Pancreas (tissue), 10 donors: ENCODE measurements at regions not wholly inside any gene's neighbourhood (a gene's known extent, or its start where the extent isn't known, plus 50 kb on each side); places are given as distances from the start of the nearest gene placed in this dataset.
A peak's percentile ranks its signal among the peaks of the same experiment; 100 is the strongest.
"Not testable (repeated sequence)": the region's sequence is repeated elsewhere in the genome, so short reads cannot be mapped to it uniquely, and the experiment has no call there.

Experiments
- ATAC-seq, 4 donors: fragments of 200-7000 bp; cut with Tn5 transposase; one replicate each; pipeline versions ENCODE4 v1.8.0 to v1.9.1; 2020; ENCODE audit warnings: mild to moderate bottlenecking in 4 of 4, moderate library complexity in 4 of 4
- DNase-seq, 6 donors: peaks; one replicate each; pipeline ENCODE4 v3.0.0-alpha.2; 2020
- FAIRE-seq: peaks from 2 replicates; lab custom pipeline; 2012; peaks lifted over from hg19 to GRCh38; lab: Jason Lieb, UNC
- H3K27ac ChIP-seq, 4 donors: fragments of 200-600 bp; sonication (generic); 1 replicate in 3 of 4; 2 replicates in 1 of 4; pipeline versions ENCODE4 v1.5.0 to v1.8.0; 2020
- H3K27me3 ChIP-seq, 4 donors: fragments of 200-600 bp; one replicate each; pipeline ENCODE4 v1.8.0; 2021
- H3K36me3 ChIP-seq, 3 donors: fragments of 200-600 bp; sonication (generic) in 1 of 3; one replicate each; pipeline versions ENCODE4 v1.5.0 to v1.8.0; 2020 to 2021
- H3K4me1 ChIP-seq, 3 donors: fragments of 200-600 bp; one replicate each; pipeline ENCODE4 v1.8.0; 2021
- H3K4me3 ChIP-seq, 4 donors: fragments of 200-600 bp; sonication (generic) in 2 of 4; one replicate each; pipeline versions ENCODE4 v1.5.0 to v1.8.0; 2020 to 2021
- H3K9me3 ChIP-seq, 4 donors: fragments of 200-600 bp; one replicate each; pipeline ENCODE4 v1.8.0; 2021
- WGBS, 2 donors: extraction: QIAGEN DNeasy Blood & Tissue Kit; methylation state at CpG; one replicate each; pipeline ENCODE4 v1.1.7; 2013; 5-methylcytosine and 5-hydroxymethylcytosine counted together
- intact Hi-C, 3 donors: fragments of 100-400 bp; cut with DNase I; formaldehyde crosslinking; loops; one replicate each; pipeline versions ENCODE4 v1.11.1 to v1.14.2; 2022
- TF ChIP-seq, protein P1 (sequence below), 4 donors: fragments of 200-600 bp; sonication (generic) in 3 of 4; IDR thresholded peaks; one replicate each; pipeline versions ENCODE4 v1.5.0 to v1.8.0; 2021; ENCODE audit warnings: antibody characterized with exemption in 4 of 4
- donor health status: healthy with polysubstance abuse.
- donor health status: DM: no; HTN: no; CAD: no; lungs with moderate emphysema.
- donor health status: DM: no; HTN: no; CAD: no.
- donor health status: control.
- donor health status: control.
- donor health status: Bipolar disorder and iron deficiency.
- donor health status: DM: yes; HTN: yes; CAD: no.
- donor health status: DM: no; HTN: no; CAD: no.
- donor health status: DM: no; HTN: no; CAD: no.
- donor health status: DM: yes; HTN: yes; CAD: no.

- not testable (repeated sequence) for H3K4me3 ChIP-seq
These were observed 83.2 kb upstream of the WIPF3 start for GRCh38 chr7:29723127-29723526.

GRCh38 chr7:29723599-29723998 is 82.7 kb upstream of the WIPF3 start:
- Histone ChIP-seq H3K27me3 (no peaks in the 10 kb centered on the region), H3K4me3 (no peak overlapping the region), H3K27ac (no peak overlapping the region), H3K36me3 (no peaks in the 10 kb centered on the region), H3K9me3 (no peaks in the 10 kb centered on the region), H3K4me1 (no peaks in the 10 kb centered on the region)
- no peak for DNase-seq
- peak in 1 of 4 donors; percentile 17 for ATAC-seq
- TF ChIP-seq, protein P1, sequence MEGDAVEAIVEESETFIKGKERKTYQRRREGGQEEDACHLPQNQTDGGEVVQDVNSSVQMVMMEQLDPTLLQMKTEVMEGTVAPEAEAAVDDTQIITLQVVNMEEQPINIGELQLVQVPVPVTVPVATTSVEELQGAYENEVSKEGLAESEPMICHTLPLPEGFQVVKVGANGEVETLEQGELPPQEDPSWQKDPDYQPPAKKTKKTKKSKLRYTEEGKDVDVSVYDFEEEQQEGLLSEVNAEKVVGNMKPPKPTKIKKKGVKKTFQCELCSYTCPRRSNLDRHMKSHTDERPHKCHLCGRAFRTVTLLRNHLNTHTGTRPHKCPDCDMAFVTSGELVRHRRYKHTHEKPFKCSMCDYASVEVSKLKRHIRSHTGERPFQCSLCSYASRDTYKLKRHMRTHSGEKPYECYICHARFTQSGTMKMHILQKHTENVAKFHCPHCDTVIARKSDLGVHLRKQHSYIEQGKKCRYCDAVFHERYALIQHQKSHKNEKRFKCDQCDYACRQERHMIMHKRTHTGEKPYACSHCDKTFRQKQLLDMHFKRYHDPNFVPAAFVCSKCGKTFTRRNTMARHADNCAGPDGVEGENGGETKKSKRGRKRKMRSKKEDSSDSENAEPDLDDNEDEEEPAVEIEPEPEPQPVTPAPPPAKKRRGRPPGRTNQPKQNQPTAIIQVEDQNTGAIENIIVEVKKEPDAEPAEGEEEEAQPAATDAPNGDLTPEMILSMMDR (IDR thresholded peaks at IDR 0.05) = no peak
- FAIRE-seq = no peak
- 60 to 71% methylated on average over 5 of the region's 5 CpGs for WGBS, 2 donors
- intact Hi-C loops = no loop called here

More at GRCh38 chr7:29723127-29723526, 83.2 kb upstream of the WIPF3 start:
- H3K27ac ChIP-seq, DNase-seq, H3K27me3 ChIP-seq, H3K9me3 ChIP-seq, FAIRE-seq, H3K4me1 ChIP-seq, intact Hi-C loops, H3K36me3 ChIP-seq: not testable (repeated sequence)
- 30 to 48% methylated on average over 8 of the region's 8 CpGs for WGBS, 2 donors
- ATAC-seq = peak in 3 of 4 donors; percentile 35 to 55 (median 41)

GRCh38 chr7:29729534-29730165 is 76.7 kb upstream of the WIPF3 start:
- H3K27ac ChIP-seq, intact Hi-C loops, ATAC-seq, H3K36me3 ChIP-seq, H3K27me3 ChIP-seq, H3K4me1 ChIP-seq, DNase-seq, H3K9me3 ChIP-seq, FAIRE-seq, H3K4me3 ChIP-seq: not testable (repeated sequence)
- 86 to 89% methylated on average over 4 of the region's 4 CpGs for WGBS, 2 donors

- Histone ChIP-seq H3K27me3 (no peaks in the 10 kb centered on the region), H3K4me1 (no peaks in the 10 kb centered on the region), H3K27ac (no peak overlapping the region), H3K9me3 (no peaks in the 10 kb centered on the region), H3K4me3 (no peak overlapping the region), H3K36me3 (no peaks in the 10 kb centered on the region)
- intact Hi-C loops = no loop called here
- WGBS, 2 donors = 81 to 83% methylated on average over 3 of the region's 3 CpGs
- FAIRE-seq = peak; percentile 41
- DNase-seq = no peak
- ATAC-seq = no peak
- TF ChIP-seq, protein P1 (IDR thresholded peaks at IDR 0.05) = no peak
These were observed 72.0 kb upstream of the WIPF3 start for GRCh38 chr7:29734246-29734731.

DNA sequence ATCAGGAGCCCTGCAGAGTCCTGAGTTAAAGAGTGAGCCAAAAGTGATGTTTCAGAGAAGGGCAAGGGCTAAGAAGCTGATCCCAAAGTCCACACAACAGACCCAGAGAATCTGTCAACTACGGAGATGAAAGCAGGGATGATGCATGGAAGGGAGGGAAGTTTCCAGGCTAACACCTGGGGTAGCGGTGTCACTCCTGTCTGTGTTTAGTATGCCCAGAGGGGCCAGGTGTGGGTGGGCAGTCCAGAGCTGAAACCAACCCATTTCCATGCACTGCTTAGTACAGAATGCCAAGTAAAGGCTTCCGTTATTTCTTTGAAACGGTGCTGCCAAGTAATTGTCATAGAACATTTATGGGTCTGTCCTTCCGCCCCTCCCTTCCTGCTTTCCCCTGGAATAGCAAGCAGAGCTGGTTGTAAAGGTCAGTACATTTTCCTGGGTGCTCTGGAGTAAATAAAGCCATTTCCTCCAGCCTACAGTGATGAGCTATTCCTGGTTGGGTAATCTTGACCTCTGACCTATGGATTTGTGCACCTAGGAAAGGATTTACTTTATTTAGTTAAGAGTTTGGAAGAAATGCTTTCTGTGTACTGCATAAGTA is 58.6 kb upstream of the WIPF3 start:
- WGBS, 2 donors = 27 to 32% methylated on average over 4 to 5 of the region's 5 CpGs
- not testable (repeated sequence) for DNase-seq

GRCh38 chr7:29748286-29749099 is 57.8 kb upstream of the WIPF3 start:
- ATAC-seq = peak; percentile 78 to 94 (median 90)
- no peak overlapping the region for H3K27ac ChIP-seq
- TF ChIP-seq, protein P1 (IDR thresholded peaks at IDR 0.05) = peak in 3 of 4 donors; percentile 22 to 41 (median 24)

More for the DNA sequence above, 58.6 kb upstream of the WIPF3 start:
- H3K4me1 ChIP-seq, H3K9me3 ChIP-seq, H3K27me3 ChIP-seq, FAIRE-seq, H3K4me3 ChIP-seq, intact Hi-C loops, H3K36me3 ChIP-seq, H3K27ac ChIP-seq: not testable (repeated sequence)
- peak in 3 of 4 donors; percentile 31 to 60 (median 59) for ATAC-seq

More at GRCh38 chr7:29748286-29749099, 57.8 kb upstream of the WIPF3 start:
- intact Hi-C loops = no loop called here
- 17 to 27% methylated on average over 3 of the region's 3 CpGs for WGBS, 2 donors
- FAIRE-seq (peak; percentile 98), DNase-seq (no peak)
- H3K4me1 ChIP-seq = peaks cover 0 to 2% (median 0%) of the 10 kb centered on the region in 3 donors
- H3K9me3 ChIP-seq = no peaks in the 10 kb centered on the region
- no peaks in the 10 kb centered on the region for H3K36me3 ChIP-seq
- no peak overlapping the region for H3K4me3 ChIP-seq
- no peaks in the 10 kb centered on the region for H3K27me3 ChIP-seq
